H4 (cell line): ENCODE measurements at regions not wholly inside any gene's neighbourhood (a gene's known extent, or its start where the extent isn't known, plus 50 kb on each side); places are given as distances from the start of the nearest gene placed in this dataset.
"Not testable (repeated sequence)": the region's sequence is repeated elsewhere in the genome, so short reads cannot be mapped to it uniquely, and the experiment has no call there.

Experiments used
- DNase-seq: peaks from one replicate; pipeline ENCODE4 v3.0.0-alpha.2; 2015; ENCODE audit warnings: low spot score

DNA sequence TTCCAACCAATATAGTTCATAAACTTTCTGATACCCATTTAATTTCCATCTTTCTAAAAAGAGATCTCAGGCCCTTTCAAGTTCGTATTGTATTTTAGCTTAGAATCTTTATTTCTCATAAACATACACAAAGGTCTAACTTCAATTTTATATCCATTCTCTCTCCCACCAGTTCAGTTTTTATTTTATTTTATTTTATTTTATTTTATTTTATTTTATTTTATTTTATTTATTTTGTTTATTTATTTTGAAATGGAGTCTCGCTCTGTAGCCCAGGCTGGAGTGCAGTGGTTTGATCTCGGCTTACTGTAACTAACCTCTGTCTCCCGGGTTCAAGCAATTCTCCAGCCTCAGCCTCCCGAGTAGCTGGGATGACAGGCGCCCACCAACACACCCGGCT, 552.8 kb downstream of the SLITRK5 start:
- no peak for DNase-seq

DNA sequence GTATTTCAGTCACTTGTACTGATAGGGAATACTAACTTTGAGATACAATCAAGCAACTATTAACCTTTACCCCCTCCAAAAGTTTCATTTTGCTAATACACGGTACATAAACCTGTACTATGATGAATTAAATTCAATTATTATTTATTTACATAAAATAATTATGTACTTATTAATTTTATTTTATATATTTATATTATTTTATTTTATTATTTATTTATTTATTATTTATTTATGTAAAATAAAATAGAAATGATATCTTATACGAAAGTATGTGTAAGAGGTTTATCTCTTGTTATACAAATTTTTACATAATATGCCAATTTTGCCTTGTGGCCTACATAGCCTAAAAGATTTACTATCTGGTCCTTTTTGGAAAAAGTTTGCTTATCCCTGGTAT, 564.3 kb downstream of the SLITRK5 start:
- DNase-seq = no peak

DNA sequence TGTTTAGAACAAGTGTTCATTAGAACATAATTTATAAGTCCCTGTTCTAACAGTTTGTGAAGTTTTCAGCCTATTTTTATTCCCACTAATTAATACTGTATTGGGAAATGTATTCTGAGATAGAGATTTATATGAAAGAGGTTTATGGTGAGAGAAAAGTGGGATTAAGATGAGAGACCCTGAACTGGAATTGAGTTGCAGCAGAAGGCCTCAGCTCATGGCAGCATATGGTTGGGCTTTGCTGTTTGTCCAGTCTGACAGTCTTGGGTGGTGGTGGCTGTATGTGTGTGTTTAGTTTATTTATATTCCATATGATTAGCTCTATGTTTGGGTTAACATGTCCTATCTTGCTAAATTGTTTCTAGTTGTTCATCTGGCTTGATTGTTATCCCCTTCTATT, 575.1 kb downstream of the SLITRK5 start:
- DNase-seq = no peak

DNA sequence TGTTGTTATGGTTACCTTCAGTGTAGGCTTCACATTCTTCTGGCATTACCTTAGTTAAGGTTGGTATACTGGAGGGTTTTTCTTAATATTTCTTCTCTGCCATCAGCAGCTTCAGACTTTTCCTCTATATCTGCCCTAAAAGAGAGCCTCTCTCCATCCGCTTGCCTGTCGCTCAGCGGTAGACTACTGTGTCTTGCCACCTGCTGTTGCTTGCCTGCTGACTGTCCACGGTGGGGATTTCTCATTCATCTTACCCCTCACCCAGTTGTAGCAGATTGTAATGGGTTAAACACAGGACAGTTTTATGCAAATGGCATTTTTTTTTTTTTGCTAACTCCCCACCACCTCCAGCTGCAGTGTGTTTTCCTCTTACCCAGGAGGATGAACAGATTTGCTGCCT, 577.2 kb downstream of the SLITRK5 start:
- DNase-seq = no peak

- DNase-seq = no peak
These were observed 586.5 kb downstream of the SLITRK5 start for GRCh38 chr13:88257706-88258105.

DNA sequence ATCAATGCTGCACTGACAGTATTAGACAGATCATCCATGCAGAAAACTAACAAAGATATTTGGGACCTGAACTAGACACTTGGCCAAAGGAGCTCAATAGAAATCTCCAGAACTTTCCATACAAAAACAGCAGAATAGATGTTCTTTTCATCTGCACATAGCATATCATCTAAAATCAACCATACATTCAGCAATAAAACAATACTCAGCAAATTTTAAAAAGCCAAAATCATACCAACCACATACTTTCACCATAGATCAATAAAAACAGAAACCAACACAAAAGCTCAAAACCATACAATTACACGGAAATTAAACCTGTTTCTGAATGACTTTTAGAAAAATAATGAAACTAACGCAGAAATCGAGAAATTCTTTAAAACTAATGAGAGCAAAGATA, 592.6 kb downstream of the SLITRK5 start:
- no peak for DNase-seq

- DNase-seq = no peak
These were observed 610.7 kb downstream of the SLITRK5 start for GRCh38 chr13:88281841-88282240.

- DNase-seq = no peak
These were observed 614.2 kb downstream of the SLITRK5 start for GRCh38 chr13:88285329-88285728.

GRCh38 chr13:88288326-88288725, 617.2 kb downstream of the SLITRK5 start:
- DNase-seq = no peak

DNA sequence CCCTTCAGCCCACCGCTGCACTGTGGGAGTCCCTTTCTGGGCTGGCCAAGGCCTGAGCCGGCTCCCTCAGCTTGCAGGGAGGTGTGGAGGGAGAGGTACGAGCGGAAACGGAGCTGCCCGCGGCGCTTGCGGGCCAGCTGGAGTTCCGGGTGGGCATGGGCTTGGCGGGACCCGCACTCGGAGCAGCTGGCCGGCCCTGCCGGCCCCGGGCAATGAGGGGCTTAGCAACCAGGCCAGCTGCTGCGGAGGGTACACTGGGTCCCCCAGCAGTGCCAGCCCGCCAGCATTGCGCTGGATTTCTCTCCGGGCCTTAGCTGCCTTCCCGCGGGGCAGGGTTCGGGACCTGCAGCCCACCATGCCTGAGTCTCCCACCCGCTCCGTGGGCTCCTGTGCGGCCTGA, 620.6 kb downstream of the SLITRK5 start:
- not testable (repeated sequence) for DNase-seq

- no peak for DNase-seq
These were observed 623.2 kb downstream of the SLITRK5 start for GRCh38 chr13:88294368-88294767.

- no peak for DNase-seq
These were observed 632.0 kb downstream of the SLITRK5 start for GRCh38 chr13:88303157-88303556.

- no peak for DNase-seq
These were observed 632.4 kb downstream of the SLITRK5 start for GRCh38 chr13:88303605-88304004.

- DNase-seq = no peak
These were observed 643.3 kb downstream of the SLITRK5 start for GRCh38 chr13:88314496-88314895.

- no peak for DNase-seq
These were observed 657.9 kb downstream of the SLITRK5 start for GRCh38 chr13:88329066-88329465.

- peak; percentile 2 for DNase-seq
These were observed 668.1 kb downstream of the SLITRK5 start for GRCh38 chr13:88339271-88339741.

DNA sequence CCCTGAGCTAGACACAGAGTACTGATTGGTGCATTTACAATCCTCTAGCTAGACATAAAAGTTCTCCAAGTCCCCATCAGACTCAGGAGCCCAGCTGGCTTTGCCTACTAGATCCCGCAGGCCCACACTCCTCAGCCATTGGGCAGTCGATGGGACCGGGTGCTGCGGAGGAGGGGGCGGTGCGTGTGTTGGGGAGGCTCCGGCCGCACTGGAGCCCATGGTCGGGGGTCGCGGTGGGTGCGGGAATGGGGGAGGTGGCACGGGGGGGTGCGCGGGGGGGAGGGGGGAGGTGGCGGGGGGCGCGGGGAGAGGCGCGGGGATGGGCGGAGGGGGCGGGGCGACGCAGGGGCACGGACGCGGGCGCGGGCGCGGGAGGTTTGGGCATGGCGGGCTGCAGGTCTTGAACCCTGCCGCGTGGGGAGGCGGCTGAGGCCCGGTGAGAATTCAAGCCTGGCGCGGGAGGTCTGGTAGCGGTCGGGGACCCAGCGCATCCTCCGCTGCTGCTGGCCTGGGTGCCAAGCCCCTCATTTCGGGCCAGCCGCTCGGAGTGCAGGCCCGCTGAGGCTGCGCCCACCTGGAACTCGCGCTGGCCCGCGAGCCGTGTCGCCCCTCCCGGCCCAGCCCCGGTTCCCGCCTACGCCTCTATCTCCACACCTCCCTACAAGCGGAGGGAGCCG, 674.1 kb downstream of the SLITRK5 start:
- DNase-seq = no peak

GRCh38 chr13:88360761-88361160, 689.6 kb downstream of the SLITRK5 start:
- no peak for DNase-seq

DNA sequence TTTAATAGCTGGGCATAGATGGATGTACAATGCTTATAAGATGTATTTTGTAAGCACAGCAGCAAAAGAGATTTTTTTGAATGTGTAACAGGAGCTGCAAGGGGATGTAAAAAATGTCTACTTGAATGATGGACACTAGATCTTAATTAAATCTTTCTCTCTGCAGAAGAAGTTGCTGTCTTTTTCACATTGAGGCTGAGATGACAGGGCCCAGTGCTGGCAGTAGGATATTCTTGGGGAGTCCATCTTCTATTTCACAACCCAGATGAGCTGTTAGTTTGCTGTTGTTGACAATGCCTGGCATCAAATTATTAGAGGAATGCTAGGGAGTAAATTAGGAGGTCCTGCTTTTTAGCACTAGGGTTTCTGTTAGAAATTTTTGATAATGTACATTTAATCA, 698.7 kb downstream of the SLITRK5 start:
- DNase-seq = no peak

DNA sequence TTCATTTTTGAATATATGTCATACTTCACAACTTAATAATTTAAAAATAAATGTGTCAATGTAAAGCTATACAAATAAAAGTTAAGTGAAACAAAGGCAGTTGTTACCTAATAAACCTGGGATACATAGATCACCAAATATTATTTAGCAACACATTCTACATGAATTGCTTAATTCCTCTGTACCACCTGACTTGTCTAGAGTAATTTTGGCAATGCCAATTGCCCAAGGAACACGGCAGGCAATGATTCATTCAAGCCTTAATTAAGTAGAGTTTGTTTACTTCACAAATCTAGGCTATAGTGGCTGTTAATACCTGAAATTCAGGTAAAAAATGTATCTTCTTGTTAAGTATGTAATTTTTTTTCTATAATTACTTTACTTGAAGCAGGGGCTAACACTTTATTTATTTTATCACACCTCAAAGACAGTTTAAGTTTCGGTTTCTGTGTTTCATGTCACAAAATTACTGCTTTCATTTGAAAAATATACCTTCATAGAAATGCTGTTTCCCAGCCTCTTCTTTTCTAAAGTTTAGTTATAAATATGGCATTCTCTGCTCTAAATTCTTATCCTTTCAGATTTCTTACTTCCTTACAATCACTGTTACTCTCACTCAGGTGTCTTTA, 705.7 kb downstream of the SLITRK5 start:
- DNase-seq = no peak

- no peak for DNase-seq
These were observed 706.7 kb downstream of the SLITRK5 start for GRCh38 chr13:88377852-88378251.

DNA sequence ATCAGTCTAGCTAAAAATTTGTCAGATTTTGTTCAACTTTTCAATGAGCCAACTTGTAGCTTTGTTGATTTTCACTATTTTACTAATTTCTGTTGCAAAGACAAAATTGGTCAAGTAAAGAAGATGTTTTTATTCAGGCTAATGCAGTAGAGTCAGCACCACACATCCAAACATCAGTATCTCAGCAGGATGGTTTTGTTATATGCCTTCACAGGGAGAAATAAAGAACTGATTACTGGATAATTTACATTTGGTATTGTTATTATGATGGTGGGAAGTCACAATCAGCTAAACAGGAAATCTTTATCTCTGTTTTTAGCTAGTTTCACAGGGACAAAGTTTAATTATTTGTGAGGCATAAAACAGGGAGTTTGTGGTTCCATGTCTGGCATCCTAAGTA, 713.4 kb downstream of the SLITRK5 start:
- DNase-seq = no peak

- no peak for DNase-seq
These were observed 724.6 kb downstream of the SLITRK5 start for GRCh38 chr13:88395804-88396203.

DNA sequence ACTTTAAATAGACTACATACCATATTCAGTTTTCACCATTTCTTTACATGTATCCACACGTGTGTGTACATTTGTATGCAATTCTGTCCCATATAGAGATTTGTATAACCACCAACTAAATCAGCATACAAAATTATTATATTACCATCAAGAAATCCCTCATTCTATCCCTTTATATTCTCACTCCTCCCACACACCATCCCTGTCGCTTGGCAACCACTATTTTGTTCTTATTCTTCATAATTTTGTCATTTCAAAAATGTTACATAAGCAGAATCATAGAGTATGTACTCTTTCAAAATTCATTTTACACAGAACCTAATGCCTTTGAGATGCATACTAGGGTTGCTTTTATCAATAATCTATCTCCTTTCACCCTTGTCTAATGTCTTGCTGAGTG, 740.5 kb downstream of the SLITRK5 start:
- DNase-seq = no peak
